Nephron (organoid): ENCODE measurements at regions not wholly inside any gene's neighbourhood (a gene's known extent, or its start where the extent isn't known, plus 50 kb on each side); places are given as distances from the start of the nearest gene placed in this dataset.

Source experiments
- H3K27ac Mint-ChIP-seq, 3 experiments: 2 replicates each; pipeline ENCODE4 v1.8.0; 2020; ENCODE audit warnings: mixed read lengths in 3 of 3, mild to moderate bottlenecking in 2 of 3, moderate library complexity in 1 of 3
- H3K27me3 Mint-ChIP-seq: 2 replicates; pipeline ENCODE4 v1.8.0; 2021; ENCODE audit warnings: low read depth, mild to moderate bottlenecking, moderate library complexity, mixed read lengths
- H3K36me3 Mint-ChIP-seq: 2 replicates; pipeline ENCODE4 v1.8.0; 2020; ENCODE audit warnings: low read depth, mixed read lengths
- H3K4me1 Mint-ChIP-seq: 2 replicates; pipeline ENCODE4 v1.8.0; 2020; ENCODE audit warnings: mixed read lengths
- H3K4me3 Mint-ChIP-seq, 3 experiments: 2 replicates each; pipeline ENCODE4 v1.8.0; 2020; ENCODE audit warnings: mild to moderate bottlenecking in 3 of 3, mixed read lengths in 3 of 3, moderate library complexity in 2 of 3
- H3K9me3 Mint-ChIP-seq: 2 replicates; pipeline ENCODE4 v1.8.0; 2020; ENCODE audit warnings: mixed read lengths
- TF ChIP-seq, protein P1 (sequence below), 3 experiments: fragments of 200-600 bp; sonication (generic); IDR thresholded peaks; one replicate each; pipeline ENCODE4 v1.5.0; 2021; ENCODE audit warnings: antibody characterized with exemption in 3 of 3; ENCODE audit not compliant: unreplicated experiment in 3 of 3

DNA sequence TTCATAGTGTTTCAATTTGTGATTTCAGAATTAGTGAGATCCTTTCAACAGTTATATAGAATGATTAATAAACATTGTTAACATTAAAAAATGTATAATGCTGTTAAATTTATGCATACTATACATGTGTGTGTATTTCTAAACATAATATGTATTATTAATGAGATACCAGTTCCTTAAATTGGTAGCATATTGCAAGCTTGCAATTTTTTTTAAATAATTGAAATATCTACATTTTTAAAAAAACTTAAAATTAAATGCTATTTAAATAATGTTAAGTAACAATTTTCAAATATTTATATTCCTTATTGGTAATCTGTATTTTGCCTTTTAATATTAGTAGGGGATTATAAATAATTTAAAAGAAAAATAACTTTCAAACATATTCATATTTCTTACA is 1479.5 kb upstream of the PCDH7 start:
- no peaks in the 10 kb centered on the region for H3K27me3 Mint-ChIP-seq
- H3K27ac Mint-ChIP-seq = no peak overlapping the region
- H3K4me1 Mint-ChIP-seq = no peaks in the 10 kb centered on the region
- H3K9me3 Mint-ChIP-seq = peaks cover 2% of the 10 kb centered on the region
- H3K36me3 Mint-ChIP-seq = no peaks in the 10 kb centered on the region
- TF ChIP-seq, protein P1, sequence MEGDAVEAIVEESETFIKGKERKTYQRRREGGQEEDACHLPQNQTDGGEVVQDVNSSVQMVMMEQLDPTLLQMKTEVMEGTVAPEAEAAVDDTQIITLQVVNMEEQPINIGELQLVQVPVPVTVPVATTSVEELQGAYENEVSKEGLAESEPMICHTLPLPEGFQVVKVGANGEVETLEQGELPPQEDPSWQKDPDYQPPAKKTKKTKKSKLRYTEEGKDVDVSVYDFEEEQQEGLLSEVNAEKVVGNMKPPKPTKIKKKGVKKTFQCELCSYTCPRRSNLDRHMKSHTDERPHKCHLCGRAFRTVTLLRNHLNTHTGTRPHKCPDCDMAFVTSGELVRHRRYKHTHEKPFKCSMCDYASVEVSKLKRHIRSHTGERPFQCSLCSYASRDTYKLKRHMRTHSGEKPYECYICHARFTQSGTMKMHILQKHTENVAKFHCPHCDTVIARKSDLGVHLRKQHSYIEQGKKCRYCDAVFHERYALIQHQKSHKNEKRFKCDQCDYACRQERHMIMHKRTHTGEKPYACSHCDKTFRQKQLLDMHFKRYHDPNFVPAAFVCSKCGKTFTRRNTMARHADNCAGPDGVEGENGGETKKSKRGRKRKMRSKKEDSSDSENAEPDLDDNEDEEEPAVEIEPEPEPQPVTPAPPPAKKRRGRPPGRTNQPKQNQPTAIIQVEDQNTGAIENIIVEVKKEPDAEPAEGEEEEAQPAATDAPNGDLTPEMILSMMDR (IDR thresholded peaks at IDR 0.05; ENCODE audit: unreplicated experiment in 3 of 3) = no peak
- no peak overlapping the region for H3K4me3 Mint-ChIP-seq

DNA sequence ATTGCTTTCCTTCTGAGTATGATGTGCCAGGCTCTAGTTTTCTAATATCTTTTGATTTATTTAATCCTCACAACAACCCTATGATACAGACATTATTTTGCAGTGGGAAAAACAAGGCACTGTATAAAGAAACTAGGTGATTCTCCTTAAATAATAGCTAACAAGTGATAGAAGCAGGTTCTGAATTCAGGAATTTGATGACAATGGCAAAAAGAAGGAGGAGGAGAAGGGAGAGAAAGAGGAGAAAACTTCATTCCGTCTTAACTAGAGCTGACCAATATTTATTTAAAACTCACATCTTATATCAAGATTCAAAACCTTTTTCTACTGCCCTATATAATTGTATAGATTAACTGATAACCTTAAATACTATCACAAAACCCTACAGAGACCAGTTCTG is 1477.1 kb upstream of the PCDH7 start:
- no peaks in the 10 kb centered on the region for H3K9me3 Mint-ChIP-seq
- no peaks in the 10 kb centered on the region for H3K27me3 Mint-ChIP-seq
- no peaks in the 10 kb centered on the region for H3K36me3 Mint-ChIP-seq
- TF ChIP-seq, protein P1 (IDR thresholded peaks at IDR 0.05; ENCODE audit: unreplicated experiment in 3 of 3) = no peak
- no peak overlapping the region for H3K27ac Mint-ChIP-seq
- H3K4me3 Mint-ChIP-seq = no peak overlapping the region
- H3K4me1 Mint-ChIP-seq = no peaks in the 10 kb centered on the region

- no peaks in the 10 kb centered on the region for H3K27me3 Mint-ChIP-seq
- H3K27ac Mint-ChIP-seq = no peak overlapping the region
- TF ChIP-seq, protein P1 (IDR thresholded peaks at IDR 0.05; ENCODE audit: unreplicated experiment in 3 of 3) = no peak
- no peaks in the 10 kb centered on the region for H3K36me3 Mint-ChIP-seq
- H3K4me1 Mint-ChIP-seq = no peaks in the 10 kb centered on the region
- H3K4me3 Mint-ChIP-seq = no peak overlapping the region
- H3K9me3 Mint-ChIP-seq = no peaks in the 10 kb centered on the region
Measured at GRCh38 chr4:29243851-29244250, 1476.3 kb upstream of the PCDH7 start.

- Mint-ChIP-seq H3K36me3 (no peaks in the 10 kb centered on the region), H3K27ac (no peak overlapping the region), H3K4me3 (no peak overlapping the region), H3K4me1 (no peaks in the 10 kb centered on the region), H3K9me3 (no peaks in the 10 kb centered on the region), H3K27me3 (no peaks in the 10 kb centered on the region)
- TF ChIP-seq, protein P1 (IDR thresholded peaks at IDR 0.05; ENCODE audit: unreplicated experiment in 3 of 3) = no peak
Measured at GRCh38 chr4:29259556-29259955, 1460.6 kb upstream of the PCDH7 start.

GRCh38 chr4:29262986-29263385 is 1457.2 kb upstream of the PCDH7 start:
- H3K9me3 Mint-ChIP-seq = no peaks in the 10 kb centered on the region
- H3K4me3 Mint-ChIP-seq = no peak overlapping the region
- TF ChIP-seq, protein P1 (IDR thresholded peaks at IDR 0.05; ENCODE audit: unreplicated experiment in 3 of 3) = no peak
- H3K36me3 Mint-ChIP-seq = no peaks in the 10 kb centered on the region
- H3K27me3 Mint-ChIP-seq = no peaks in the 10 kb centered on the region
- peak overlapping the region in 2 of 3 experiments; percentile 43 to 45 for H3K27ac Mint-ChIP-seq
- H3K4me1 Mint-ChIP-seq = no peaks in the 10 kb centered on the region

DNA sequence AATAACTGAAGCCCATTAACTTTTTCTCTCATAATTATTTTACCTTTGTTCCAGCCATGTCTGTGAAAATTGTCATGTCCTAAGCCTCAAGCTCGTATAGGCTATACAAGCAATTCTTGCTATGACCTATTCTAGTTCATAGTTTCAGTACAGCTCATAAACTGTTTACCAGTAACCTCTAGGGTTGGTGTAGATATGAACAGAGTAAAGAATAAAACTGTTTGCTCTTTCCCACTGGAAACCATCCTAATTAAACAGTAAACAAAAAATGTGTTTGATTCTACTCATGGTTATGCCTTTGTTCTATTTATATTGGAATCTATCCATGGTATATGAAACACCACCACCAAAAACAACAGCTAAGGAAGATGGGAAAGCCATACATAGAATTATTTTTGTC is 1444.0 kb upstream of the PCDH7 start:
- no peaks in the 10 kb centered on the region for H3K9me3 Mint-ChIP-seq
- no peaks in the 10 kb centered on the region for H3K36me3 Mint-ChIP-seq
- TF ChIP-seq, protein P1 (IDR thresholded peaks at IDR 0.05; ENCODE audit: unreplicated experiment in 3 of 3) = no peak
- H3K27me3 Mint-ChIP-seq = no peaks in the 10 kb centered on the region
- H3K27ac Mint-ChIP-seq = no peak overlapping the region
- H3K4me3 Mint-ChIP-seq = no peak overlapping the region
- H3K4me1 Mint-ChIP-seq = no peaks in the 10 kb centered on the region
